ENCODE measurements at regions not wholly inside any gene's neighbourhood (a gene's known extent, or its start where the extent isn't known, plus 50 kb on each side); places are given as distances from the start of the nearest gene placed in this dataset.
"Not testable (repeated sequence)": the region's sequence is repeated elsewhere in the genome, so short reads cannot be mapped to it uniquely, and the experiment has no call there.

- TF ChIP-seq, protein P1, sequence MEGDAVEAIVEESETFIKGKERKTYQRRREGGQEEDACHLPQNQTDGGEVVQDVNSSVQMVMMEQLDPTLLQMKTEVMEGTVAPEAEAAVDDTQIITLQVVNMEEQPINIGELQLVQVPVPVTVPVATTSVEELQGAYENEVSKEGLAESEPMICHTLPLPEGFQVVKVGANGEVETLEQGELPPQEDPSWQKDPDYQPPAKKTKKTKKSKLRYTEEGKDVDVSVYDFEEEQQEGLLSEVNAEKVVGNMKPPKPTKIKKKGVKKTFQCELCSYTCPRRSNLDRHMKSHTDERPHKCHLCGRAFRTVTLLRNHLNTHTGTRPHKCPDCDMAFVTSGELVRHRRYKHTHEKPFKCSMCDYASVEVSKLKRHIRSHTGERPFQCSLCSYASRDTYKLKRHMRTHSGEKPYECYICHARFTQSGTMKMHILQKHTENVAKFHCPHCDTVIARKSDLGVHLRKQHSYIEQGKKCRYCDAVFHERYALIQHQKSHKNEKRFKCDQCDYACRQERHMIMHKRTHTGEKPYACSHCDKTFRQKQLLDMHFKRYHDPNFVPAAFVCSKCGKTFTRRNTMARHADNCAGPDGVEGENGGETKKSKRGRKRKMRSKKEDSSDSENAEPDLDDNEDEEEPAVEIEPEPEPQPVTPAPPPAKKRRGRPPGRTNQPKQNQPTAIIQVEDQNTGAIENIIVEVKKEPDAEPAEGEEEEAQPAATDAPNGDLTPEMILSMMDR (IDR thresholded peaks at IDR 0.05), result not testable (repeated sequence)
- not testable (repeated sequence) for TF ChIP-seq POLR2A (IDR thresholded peaks at IDR 0.05)
These were observed 1539.2 kb upstream of the SLC10A2 start for GRCh38 chr13:104605435-104605834.
